ENCODE measurements at regions not wholly inside any gene's neighbourhood (a gene's known extent, or its start where the extent isn't known, plus 50 kb on each side); places are given as distances from the start of the nearest gene placed in this dataset.

GRCh38 chr22:47784367-47784983 is 1022.0 kb downstream of the TBC1D22A start:
- no peak for DNase-seq (ENCODE audit: low read depth in 2 of 2)

- no peak for DNase-seq (ENCODE audit: low read depth in 2 of 2)
Observed at GRCh38 chr22:47783433-47784366, 1021.2 kb downstream of the TBC1D22A start.

GRCh38 chr22:47782328-47783075 is 1020.1 kb downstream of the TBC1D22A start:
- DNase-seq (ENCODE audit: low read depth in 2 of 2): no peak

DNA sequence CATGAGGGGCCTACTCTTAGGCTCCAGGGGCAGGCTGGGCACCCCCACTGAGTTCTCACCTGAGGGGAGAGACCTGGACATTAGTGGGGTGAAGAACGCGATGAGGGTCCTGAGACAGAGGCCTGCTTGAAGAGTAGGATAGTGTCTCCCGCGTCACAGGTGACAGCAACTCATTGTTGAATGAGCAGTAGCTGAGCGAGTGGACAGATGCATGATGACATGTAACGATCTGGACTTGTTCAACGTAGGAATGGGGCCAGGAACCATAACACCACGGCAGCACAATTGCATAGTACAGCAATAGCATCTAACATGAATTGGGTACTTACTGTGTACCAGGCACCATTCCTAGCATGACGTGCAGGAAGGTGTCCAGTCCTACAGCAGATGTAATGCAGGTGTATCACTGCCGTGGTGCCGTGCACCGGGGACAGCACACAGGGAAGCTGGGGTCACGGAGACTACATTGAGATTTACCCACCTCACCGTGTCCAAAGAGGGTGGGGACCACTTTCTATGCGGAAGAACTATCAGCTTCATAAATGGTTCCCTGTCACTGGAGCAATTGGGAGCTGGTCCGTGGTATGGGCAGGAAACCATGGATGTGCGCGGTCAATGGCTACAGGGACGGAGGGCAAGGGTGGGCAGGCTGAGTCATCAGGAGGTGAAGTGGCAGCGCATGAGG is 1019.1 kb downstream of the TBC1D22A start:
- DNase-seq (ENCODE audit: low read depth in 2 of 2): no peak

- no peak for DNase-seq (ENCODE audit: low read depth in 2 of 2)
Observed at GRCh38 chr22:47781024-47781423, 1018.6 kb downstream of the TBC1D22A start.

GRCh38 chr22:47780281-47780875 is 1017.9 kb downstream of the TBC1D22A start:
- no peak for DNase-seq (ENCODE audit: low read depth in 2 of 2)

- no peak for DNase-seq (ENCODE audit: low read depth in 2 of 2)
Observed at GRCh38 chr22:47779474-47779873, 1017.0 kb downstream of the TBC1D22A start.

- DNase-seq (ENCODE audit: low read depth in 2 of 2): no peak
Observed at GRCh38 chr22:47778160-47778658, 1015.8 kb downstream of the TBC1D22A start.

- DNase-seq (ENCODE audit: low read depth in 2 of 2): no peak
Observed at GRCh38 chr22:47777426-47777825, 1015.0 kb downstream of the TBC1D22A start.

GRCh38 chr22:47776329-47776728 is 1013.9 kb downstream of the TBC1D22A start:
- DNase-seq (ENCODE audit: low read depth in 2 of 2): no peak

DNA sequence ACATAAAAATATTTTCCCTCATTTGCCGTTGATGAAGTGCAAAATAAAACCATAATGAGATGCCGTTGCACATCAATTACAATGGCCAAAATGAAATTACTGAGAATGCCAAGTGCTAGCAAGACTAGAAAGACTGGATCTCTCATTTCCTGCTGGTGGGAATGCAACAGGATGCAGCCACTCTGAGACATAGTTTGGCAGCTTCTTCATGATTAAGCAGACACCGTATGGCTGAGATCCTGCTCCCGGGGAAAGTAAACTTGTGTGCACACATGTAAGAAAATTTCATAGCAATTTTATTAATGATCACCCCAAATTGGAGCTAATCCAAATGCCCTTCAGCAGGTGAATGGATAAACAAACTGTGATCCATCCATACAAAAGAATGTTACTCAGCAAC is 1013.2 kb downstream of the TBC1D22A start:
- DNase-seq (ENCODE audit: low read depth in 2 of 2): no peak

DNA sequence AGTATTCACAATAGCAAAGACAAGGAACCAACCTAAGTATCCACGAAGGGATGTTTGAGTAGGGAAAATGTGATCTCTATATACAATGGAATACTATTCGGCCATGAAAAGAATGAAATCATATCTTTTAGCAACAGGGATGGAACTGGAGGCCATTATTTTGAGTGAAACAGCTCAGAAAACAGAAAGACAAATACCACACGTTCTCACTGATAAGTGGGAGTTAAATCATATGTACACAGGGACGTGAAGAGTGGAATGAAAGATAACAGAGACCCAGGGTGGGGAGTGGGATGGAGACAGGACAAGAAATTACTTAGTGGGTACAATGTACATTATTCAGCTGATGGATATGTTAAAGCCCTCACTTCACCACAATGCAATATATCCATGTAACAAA is 1012.7 kb downstream of the TBC1D22A start:
- no peak for DNase-seq (ENCODE audit: low read depth in 2 of 2)

DNA sequence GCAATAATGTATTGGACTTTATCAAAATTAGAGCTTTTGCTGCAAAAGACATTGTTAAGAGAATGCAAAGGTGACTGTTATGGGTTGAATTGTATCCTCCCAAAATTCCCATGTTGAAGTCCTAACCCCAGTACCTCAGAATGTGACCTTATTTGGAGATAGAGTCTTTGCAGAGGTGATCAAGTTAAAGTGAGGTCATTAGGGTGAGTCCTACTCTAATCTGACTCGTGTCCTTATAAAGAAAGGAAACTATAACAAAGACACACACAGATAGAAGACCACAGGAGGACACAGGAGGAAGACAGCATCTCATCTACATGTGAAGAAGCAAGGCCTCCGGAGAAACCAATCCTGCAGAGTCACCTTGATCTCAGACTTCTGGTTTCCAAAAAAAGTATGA is 1011.2 kb downstream of the TBC1D22A start:
- no peak for DNase-seq (ENCODE audit: low read depth in 2 of 2)

- DNase-seq (ENCODE audit: low read depth in 2 of 2): no peak
Observed at GRCh38 chr22:47772864-47773263, 1010.4 kb downstream of the TBC1D22A start.

DNA sequence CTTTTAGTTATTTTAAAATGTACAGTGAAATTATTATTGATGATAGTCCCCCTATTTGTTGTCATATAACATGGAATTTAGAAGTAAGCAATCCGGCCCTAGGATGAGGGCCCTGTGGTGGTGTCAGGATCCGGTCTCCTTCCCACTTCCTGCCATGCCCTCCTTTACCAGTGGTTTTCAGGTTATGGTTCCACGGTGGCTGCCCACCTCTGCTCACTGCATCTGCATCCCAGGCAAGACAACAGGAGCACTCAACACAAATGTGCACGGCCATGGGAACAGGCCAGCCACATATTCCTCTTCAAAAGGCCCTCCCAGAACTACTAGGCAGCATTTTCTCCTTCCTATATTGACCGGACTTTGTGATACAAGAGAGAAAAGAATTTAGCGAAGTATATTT is 1007.2 kb downstream of the TBC1D22A start:
- no peak for DNase-seq (ENCODE audit: low read depth in 2 of 2)

DNA sequence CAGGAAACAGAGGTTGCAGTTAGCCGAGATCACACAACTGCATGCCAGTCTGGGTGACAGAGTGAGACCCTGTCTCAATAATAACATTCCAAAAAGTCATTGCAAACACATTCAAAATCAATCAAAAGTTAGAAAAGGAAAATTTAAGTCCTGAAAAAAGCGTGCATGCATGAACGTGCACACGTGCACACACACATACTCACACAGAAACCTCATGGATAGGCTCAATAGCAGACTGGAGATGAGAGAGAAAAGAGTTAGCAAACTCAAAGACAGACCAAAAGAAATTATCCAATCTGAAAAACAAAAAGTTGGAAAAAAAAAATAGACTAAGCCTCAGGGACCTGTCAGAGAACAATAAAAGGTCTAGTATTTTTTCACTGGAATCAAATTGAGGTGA is 1005.6 kb downstream of the TBC1D22A start:
- DNase-seq (ENCODE audit: low read depth in 2 of 2): no peak

DNA sequence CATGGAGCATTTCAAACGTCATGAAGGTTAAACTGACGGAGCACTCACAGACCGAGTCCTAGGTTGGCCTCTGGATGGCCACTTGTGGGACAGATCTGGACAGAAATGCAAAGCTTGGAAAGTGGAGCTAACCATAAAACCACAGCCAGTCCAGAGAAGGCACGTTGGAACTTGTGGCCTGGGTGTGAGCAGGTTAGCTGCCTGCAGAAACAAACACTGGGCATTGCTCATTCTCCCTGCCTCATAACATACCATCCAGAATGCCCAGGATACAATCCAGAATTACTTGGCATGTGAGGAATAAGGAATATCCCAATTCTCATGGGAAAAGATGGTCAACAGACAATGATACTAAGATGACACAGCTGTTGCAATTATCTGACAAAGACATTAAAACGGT is 1005.0 kb downstream of the TBC1D22A start:
- DNase-seq (ENCODE audit: low read depth in 2 of 2): no peak

DNA sequence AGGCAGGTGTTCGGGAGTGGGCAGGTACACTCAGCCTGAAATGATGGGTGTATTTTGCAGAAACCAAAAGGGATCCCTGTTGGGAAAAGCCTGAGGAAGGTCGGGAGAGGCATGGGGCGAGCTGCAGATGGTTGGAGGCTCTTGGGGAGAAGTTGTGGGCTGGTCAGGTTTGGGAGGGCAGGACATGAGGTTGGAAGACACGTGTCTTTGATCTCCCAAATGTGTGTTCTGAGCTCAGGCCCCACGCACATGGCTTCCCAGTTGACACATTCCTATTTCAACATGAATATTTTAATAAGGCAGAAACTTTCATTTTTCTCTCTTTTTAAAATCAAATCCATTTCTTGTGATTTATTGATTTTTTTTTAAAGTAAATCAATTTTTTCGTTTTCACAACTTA is 1003.3 kb downstream of the TBC1D22A start:
- DNase-seq (ENCODE audit: low read depth in 2 of 2): no peak

DNA sequence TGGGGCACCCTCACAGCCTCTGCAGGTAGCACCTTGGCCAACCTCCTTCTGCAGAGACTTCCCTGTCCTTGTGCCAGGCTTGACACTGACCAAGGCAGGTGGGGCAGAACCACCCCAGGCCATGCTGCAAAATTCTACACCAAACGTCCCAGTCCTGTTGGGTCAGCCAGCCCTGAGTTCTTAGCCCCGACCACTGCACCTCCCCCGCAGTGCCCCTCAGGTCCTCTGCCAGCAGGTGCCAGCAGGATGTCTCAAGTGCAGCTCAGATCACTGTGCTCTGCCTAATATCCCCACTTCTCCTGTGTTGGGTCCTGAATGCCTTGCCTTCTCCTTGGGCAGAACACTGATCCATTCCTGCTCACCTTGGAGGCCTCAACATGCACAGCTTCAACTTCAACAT is 999.7 kb downstream of the TBC1D22A start:
- no peak for DNase-seq (ENCODE audit: low read depth in 2 of 2)

DNA sequence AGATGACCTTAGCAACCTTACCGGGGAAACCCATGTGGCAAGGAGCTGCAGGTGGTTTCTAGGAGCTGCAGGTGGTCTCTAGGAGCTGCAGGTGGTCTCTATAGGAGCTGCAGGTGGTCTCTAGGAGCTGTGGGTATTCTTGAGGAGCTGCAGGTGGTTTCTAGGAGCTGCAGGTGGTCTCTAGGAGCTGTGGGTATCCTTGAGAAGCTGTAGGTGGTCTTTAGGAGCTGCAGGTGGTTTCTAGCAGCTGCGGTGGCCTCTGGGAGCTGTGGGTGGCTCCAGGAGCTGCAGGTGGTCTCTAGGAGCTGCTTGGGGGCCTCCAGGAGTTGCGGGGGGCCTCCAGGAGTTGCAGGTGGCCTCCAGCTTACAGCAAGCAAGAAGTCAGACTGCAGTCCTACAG is 997.5 kb downstream of the TBC1D22A start:
- no peak for DNase-seq (ENCODE audit: low read depth in 2 of 2)

DNA sequence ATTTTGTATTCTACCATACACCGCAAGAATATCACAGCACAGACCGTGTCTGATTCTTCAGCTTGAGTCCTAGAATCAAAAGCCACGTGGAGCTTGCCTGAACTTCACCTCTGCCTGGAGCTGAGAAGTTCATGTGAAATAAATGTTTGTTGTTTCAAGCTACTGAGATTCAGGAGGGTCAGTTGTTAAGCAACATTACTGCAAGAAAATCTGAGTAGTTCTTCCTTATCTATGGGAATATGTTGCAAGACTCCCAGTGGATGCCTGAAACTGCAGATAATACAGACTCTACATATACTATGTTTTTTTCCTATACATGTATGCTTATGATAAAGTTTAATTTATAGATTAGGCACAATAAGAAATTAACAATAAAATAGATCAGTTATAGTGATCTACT is 995.3 kb downstream of the TBC1D22A start:
- no peak for DNase-seq (ENCODE audit: low read depth in 2 of 2)

Data from dermis microvascular lymphatic vessel endothelial cell (primary cell).